ENCODE measurements at regions not wholly inside any gene's neighbourhood (a gene's known extent, or its start where the extent isn't known, plus 50 kb on each side); places are given as distances from the start of the nearest gene placed in this dataset.

- TF ChIP-seq SPI1 (IDR thresholded peaks at IDR 0.05; ENCODE audit: borderline replicate concordance, low read depth) (no peak), CTCF (IDR thresholded peaks at IDR 0.05; ENCODE audit: insufficient read depth, low read length) (no peak), REST (IDR thresholded peaks at IDR 0.05; ENCODE audit: insufficient replicate concordance, low read depth) (no peak), POLR2AphosphoS5 (IDR thresholded peaks at IDR 0.05; ENCODE audit: low read depth) (no peak), GABPA (IDR thresholded peaks at IDR 0.05; ENCODE audit: low read depth) (no peak)
- Histone ChIP-seq H3K27ac (replicated peaks) (no peak overlapping the region), H3K4me3 (replicated peaks; ENCODE audit: insufficient read depth, low read length) (no peak overlapping the region), H3K27me3 (ENCODE audit: insufficient read depth, poor library complexity, severe bottlenecking) (no peaks in the 10 kb centered on the region)
- DNase-seq (ENCODE audit: low read depth in 1 of 2, low spot score in 1 of 2): no peak
Observed at GRCh38 chr1:117261424-117261785, 50.7 kb upstream of the VTCN1 start.

- no peak for TF ChIP-seq REST (IDR thresholded peaks at IDR 0.05; ENCODE audit: insufficient replicate concordance, low read depth)
- no peak for TF ChIP-seq GABPA (IDR thresholded peaks at IDR 0.05; ENCODE audit: low read depth)
- no peak for TF ChIP-seq SPI1 (IDR thresholded peaks at IDR 0.05; ENCODE audit: borderline replicate concordance, low read depth)
- TF ChIP-seq CTCF (IDR thresholded peaks at IDR 0.05; ENCODE audit: insufficient read depth, low read length): no peak
- no peak for TF ChIP-seq POLR2AphosphoS5 (IDR thresholded peaks at IDR 0.05; ENCODE audit: low read depth)
- no peak for DNase-seq (ENCODE audit: low read depth in 1 of 2, low spot score in 1 of 2)
- Histone ChIP-seq H3K27me3 (ENCODE audit: insufficient read depth, poor library complexity, severe bottlenecking) (no peaks in the 10 kb centered on the region), H3K4me3 (replicated peaks; ENCODE audit: insufficient read depth, low read length) (no peak overlapping the region), H3K27ac (replicated peaks) (no peak overlapping the region)
Observed at GRCh38 chr1:117260761-117261423, 50.2 kb upstream of the VTCN1 start.

Data from HL-60 (cell line).